H1 (cell line): ENCODE measurements at regions not wholly inside any gene's neighbourhood (a gene's known extent, or its start where the extent isn't known, plus 50 kb on each side); places are given as distances from the start of the nearest gene placed in this dataset.

Experiments
- ATF2 ChIP-seq: IDR thresholded peaks from 2 replicates; pipeline ENCODE4 v1.6.1; 2012; ENCODE audit warnings: low read length, inconsistent platforms
- BRCA1 ChIP-seq: IDR thresholded peaks from 2 replicates; pipeline ENCODE4 v1.6.1; 2012; ENCODE audit warnings: low read depth, low read length, improper control_type of control experiment
- CHD1 ChIP-seq: IDR thresholded peaks from 2 replicates; pipeline ENCODE4 v1.6.1; 2012; ENCODE audit warnings: low read depth, low read length, improper control_type of control experiment
- E2F6 ChIP-seq: IDR thresholded peaks from 2 replicates; pipeline ENCODE4 v1.6.1; 2012; ENCODE audit warnings: inconsistent platforms
- HDAC2 ChIP-seq, 2 experiments: fragments of 300-600 bp in 1 of 2; sonication (generic) in 1 of 2; IDR thresholded peaks; 2 replicates each; pipeline ENCODE4 v1.6.1; 2011 to 2012; ENCODE audit warnings: low read depth in 2 of 2, low read length in 2 of 2, mild to moderate bottlenecking in 2 of 2, moderate library complexity in 2 of 2, borderline replicate concordance in 1 of 2, inconsistent platforms in 1 of 2
- KDM1A ChIP-seq: fragments of 200-600, 300-600 bp; sonication (generic); IDR thresholded peaks from 2 replicates; pipeline ENCODE4 v1.7.1; 2016; ENCODE audit warnings: mild to moderate bottlenecking, low read length, borderline replicate concordance
- KDM4A ChIP-seq: IDR thresholded peaks from one replicate; pipeline ENCODE4 v1.7.1; 2012; ENCODE audit warnings: low read depth, mild to moderate bottlenecking, moderate library complexity, low read length, inconsistent platforms; ENCODE audit not compliant: severe bottlenecking
- POLR2A ChIP-seq, 2 experiments: IDR thresholded peaks; 1 replicate in 1 of 2; 2 replicates in 1 of 2; pipeline ENCODE4 v1.6.1; 2011; ENCODE audit warnings: low read depth in 2 of 2, low read length in 2 of 2, mild to moderate bottlenecking in 2 of 2; ENCODE audit errors: control extremely low read depth in 1 of 2
- RAD21 ChIP-seq, 2 experiments: IDR thresholded peaks in 1 of 2; conservative IDR thresholded peaks in 1 of 2; 2 replicates each; pipeline ENCODE4 v1.6.1; 2011; ENCODE audit warnings: low read depth in 2 of 2, low read length in 2 of 2, improper control_type of control experiment in 1 of 2, inconsistent platforms in 1 of 2, mild to moderate bottlenecking in 1 of 2, moderate library complexity in 1 of 2
- SIN3A ChIP-seq, 2 experiments: IDR thresholded peaks in 1 of 2; conservative IDR thresholded peaks in 1 of 2; 2 replicates each; pipeline ENCODE4 v1.6.1; 2011 to 2012; ENCODE audit warnings: low read length in 2 of 2, improper control_type of control experiment in 1 of 2, low read depth in 1 of 2, mild to moderate bottlenecking in 1 of 2
- TF ChIP-seq, protein P1 (sequence below), 3 experiments: IDR thresholded peaks; 1 replicate in 2 of 3; 2 replicates in 1 of 3; pipeline versions ENCODE4 v1.5.1 to v1.6.1; 2011; ENCODE audit warnings: low read length in 3 of 3, mild to moderate bottlenecking in 3 of 3, inconsistent platforms in 2 of 3, low read depth in 1 of 3, moderate library complexity in 1 of 3; ENCODE audit not compliant: insufficient read depth in 1 of 3; ENCODE audit errors: control extremely low read depth in 1 of 3

- TF ChIP-seq, protein P1, sequence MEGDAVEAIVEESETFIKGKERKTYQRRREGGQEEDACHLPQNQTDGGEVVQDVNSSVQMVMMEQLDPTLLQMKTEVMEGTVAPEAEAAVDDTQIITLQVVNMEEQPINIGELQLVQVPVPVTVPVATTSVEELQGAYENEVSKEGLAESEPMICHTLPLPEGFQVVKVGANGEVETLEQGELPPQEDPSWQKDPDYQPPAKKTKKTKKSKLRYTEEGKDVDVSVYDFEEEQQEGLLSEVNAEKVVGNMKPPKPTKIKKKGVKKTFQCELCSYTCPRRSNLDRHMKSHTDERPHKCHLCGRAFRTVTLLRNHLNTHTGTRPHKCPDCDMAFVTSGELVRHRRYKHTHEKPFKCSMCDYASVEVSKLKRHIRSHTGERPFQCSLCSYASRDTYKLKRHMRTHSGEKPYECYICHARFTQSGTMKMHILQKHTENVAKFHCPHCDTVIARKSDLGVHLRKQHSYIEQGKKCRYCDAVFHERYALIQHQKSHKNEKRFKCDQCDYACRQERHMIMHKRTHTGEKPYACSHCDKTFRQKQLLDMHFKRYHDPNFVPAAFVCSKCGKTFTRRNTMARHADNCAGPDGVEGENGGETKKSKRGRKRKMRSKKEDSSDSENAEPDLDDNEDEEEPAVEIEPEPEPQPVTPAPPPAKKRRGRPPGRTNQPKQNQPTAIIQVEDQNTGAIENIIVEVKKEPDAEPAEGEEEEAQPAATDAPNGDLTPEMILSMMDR (IDR thresholded peaks at IDR 0.05; ENCODE audit: control extremely low read depth in 1 of 3, insufficient read depth in 1 of 3, low read depth in 1 of 3, low read length in 3 of 3): peak; percentile 76 to 89 (median 85)
- no peak for TF ChIP-seq BRCA1
- no peak for TF ChIP-seq ATF2
- no peak for TF ChIP-seq HDAC2 (IDR thresholded peaks at IDR 0.05; ENCODE audit: borderline replicate concordance in 1 of 2, low read depth in 2 of 2, low read length in 2 of 2)
- TF ChIP-seq RAD21 (IDR thresholded peaks at IDR 0.05 in 1 of 2, conservative IDR thresholded peaks at IDR 0.05 in 1 of 2; ENCODE audit: low read depth in 2 of 2, low read length in 2 of 2): peak; percentile 75 to 84
- no peak for TF ChIP-seq CHD1
- TF ChIP-seq E2F6: peak; percentile 66; the same call in 1 of the 2 replicates
- no peak for TF ChIP-seq KDM1A
- TF ChIP-seq SIN3A (conservative IDR thresholded peaks at IDR 0.05 in 1 of 2, IDR thresholded peaks at IDR 0.05 in 1 of 2; ENCODE audit: low read depth in 1 of 2, low read length in 2 of 2): no peak
- TF ChIP-seq POLR2A (IDR thresholded peaks at IDR 0.05; ENCODE audit: control extremely low read depth in 1 of 2, low read depth in 2 of 2, low read length in 2 of 2): no peak
- TF ChIP-seq KDM4A: no peak
These were observed 127.5 kb upstream of the TOPAZ1 start (continued) for GRCh38 chr3:44114142-44114541.
